Spleen (tissue), 11 donors: ENCODE measurements at regions not wholly inside any gene's neighbourhood (a gene's known extent, or its start where the extent isn't known, plus 50 kb on each side); places are given as distances from the start of the nearest gene placed in this dataset.

Experiments used
- DNase-seq: peaks from one replicate; pipeline ENCODE4 v3.0.0-alpha.2; 2020
- H3K27ac ChIP-seq, 8 donors: fragments of 200-600 bp; sonication (generic) in 7 of 8; 1 replicate in 4 of 8; 2 replicates in 4 of 8; pipeline versions ENCODE4 v1.5.0 to v1.8.0; 2016 to 2021; ENCODE audit warnings: inconsistent platforms in 4 of 8, mild to moderate bottlenecking in 4 of 8, moderate library complexity in 1 of 8
- H3K27me3 ChIP-seq, 7 donors: fragments of 200-600 bp; sonication (generic) in 6 of 7; replicated peaks in 1 of 7; 1 replicate in 4 of 7; 2 replicates in 3 of 7; pipeline versions ENCODE4 v1.5.0 to v1.8.0; 2016 to 2021; ENCODE audit warnings: inconsistent platforms in 3 of 7, mild to moderate bottlenecking in 1 of 7
- H3K36me3 ChIP-seq, 6 donors: fragments of 200-600 bp; sonication (generic) in 5 of 6; 1 replicate in 4 of 6; 2 replicates in 2 of 6; pipeline versions ENCODE4 v1.5.0 to v1.8.0; 2016 to 2021; ENCODE audit warnings: inconsistent platforms in 2 of 6
- H3K4me1 ChIP-seq, 6 donors: fragments of 200-600 bp; sonication (generic) in 5 of 6; 1 replicate in 3 of 6; 2 replicates in 3 of 6; pipeline versions ENCODE4 v1.5.0 to v1.8.0; 2016 to 2021; ENCODE audit warnings: inconsistent platforms in 3 of 6
- H3K4me3 ChIP-seq, 8 donors: fragments of 200-600 bp; sonication (generic) in 7 of 8; 1 replicate in 4 of 8; 2 replicates in 4 of 8; pipeline versions ENCODE4 v1.5.0 to v1.8.0; 2016 to 2021; ENCODE audit warnings: inconsistent platforms in 4 of 8, mild to moderate bottlenecking in 4 of 8, moderate library complexity in 2 of 8
- H3K9me3 ChIP-seq, 8 donors: fragments of 200-600 bp; sonication (generic) in 7 of 8; 1 replicate in 4 of 8; 2 replicates in 4 of 8; pipeline versions ENCODE4 v1.5.0 to v1.8.0; 2016 to 2021; ENCODE audit warnings: inconsistent platforms in 4 of 8
- POLR2A ChIP-seq, 3 donors: fragments of 450-650 bp; IDR thresholded peaks; one replicate each; pipeline ENCODE4 v1.5.1; 2017; ENCODE audit warnings: antibody characterized with exemption in 3 of 3, mild to moderate bottlenecking in 1 of 3
- POLR2AphosphoS5 ChIP-seq, 3 donors: sonication (generic); formaldehyde crosslinking; IDR thresholded peaks; one replicate each; pipeline ENCODE4 v1.5.1; 2017; ENCODE audit warnings: antibody characterized with exemption in 3 of 3
- WGBS, 5 donors: extraction: QIAGEN DNeasy Blood & Tissue Kit in 3 of 5; methylation state at CpG; one replicate each; pipeline versions ENCODE4 v1.1.5 to v1.1.7; 2013 to 2018; 5-methylcytosine and 5-hydroxymethylcytosine counted together
- intact Hi-C: fragments of 100-400 bp; cut with DNase I; formaldehyde crosslinking; loops from one replicate; pipeline ENCODE4 v1.15.0; 2023; ENCODE audit warnings: low total_unique reads
- TF ChIP-seq, protein P1 (sequence below), 11 experiments: fragments of 200-600 bp in 7 of 11; fragments of 450-650 bp in 4 of 11; sonication (generic) in 4 of 11; IDR thresholded peaks in 8 of 11; conservative IDR thresholded peaks in 3 of 11; 1 replicate in 7 of 11; 2 replicates in 4 of 11; pipeline versions ENCODE4 v1.4.0 to v1.8.0; 2016 to 2021; ENCODE audit warnings: antibody characterized with exemption in 11 of 11, inconsistent platforms in 4 of 11, mild to moderate bottlenecking in 1 of 11
- donor health status: healthy with polysubstance abuse.
- donor health status: DM: no; HTN: no; CAD: no; lungs with moderate emphysema.
- donor health status: DM: no; HTN: no; CAD: no.
- donor health status: Bipolar disorder and iron deficiency.
- donor health status: healthy.
- donor health status: DM: no; HTN: no; CAD: no.
- donor health status: DM: yes; HTN: yes; CAD: no.

DNA sequence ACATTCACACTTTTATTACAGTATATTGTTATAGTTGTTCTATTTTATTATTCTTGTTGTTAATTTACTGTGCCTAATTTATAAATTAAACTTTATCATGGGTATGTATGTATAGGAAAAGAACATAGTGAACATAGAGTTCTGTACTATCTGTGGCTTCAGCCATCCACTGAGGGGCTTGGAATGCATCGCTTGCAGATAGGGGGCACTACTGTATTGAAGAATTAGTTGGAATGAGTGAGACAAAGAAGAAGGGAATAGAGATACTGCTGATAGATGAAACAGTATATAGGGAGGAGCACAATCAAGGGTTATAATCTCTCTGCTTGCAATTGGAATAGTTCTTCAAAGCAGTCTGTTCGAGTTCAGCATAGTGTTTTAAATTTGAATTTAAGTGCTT, 432.2 kb downstream of the RAB38 start:
- DNase-seq, result no peak
- no peaks in the 10 kb centered on the region for H3K27me3 ChIP-seq
- H3K4me3 ChIP-seq, result no peak overlapping the region
- no peaks in the 10 kb centered on the region for H3K9me3 ChIP-seq
- no peak for TF ChIP-seq POLR2AphosphoS5 (IDR thresholded peaks at IDR 0.05)
- TF ChIP-seq, protein P1, sequence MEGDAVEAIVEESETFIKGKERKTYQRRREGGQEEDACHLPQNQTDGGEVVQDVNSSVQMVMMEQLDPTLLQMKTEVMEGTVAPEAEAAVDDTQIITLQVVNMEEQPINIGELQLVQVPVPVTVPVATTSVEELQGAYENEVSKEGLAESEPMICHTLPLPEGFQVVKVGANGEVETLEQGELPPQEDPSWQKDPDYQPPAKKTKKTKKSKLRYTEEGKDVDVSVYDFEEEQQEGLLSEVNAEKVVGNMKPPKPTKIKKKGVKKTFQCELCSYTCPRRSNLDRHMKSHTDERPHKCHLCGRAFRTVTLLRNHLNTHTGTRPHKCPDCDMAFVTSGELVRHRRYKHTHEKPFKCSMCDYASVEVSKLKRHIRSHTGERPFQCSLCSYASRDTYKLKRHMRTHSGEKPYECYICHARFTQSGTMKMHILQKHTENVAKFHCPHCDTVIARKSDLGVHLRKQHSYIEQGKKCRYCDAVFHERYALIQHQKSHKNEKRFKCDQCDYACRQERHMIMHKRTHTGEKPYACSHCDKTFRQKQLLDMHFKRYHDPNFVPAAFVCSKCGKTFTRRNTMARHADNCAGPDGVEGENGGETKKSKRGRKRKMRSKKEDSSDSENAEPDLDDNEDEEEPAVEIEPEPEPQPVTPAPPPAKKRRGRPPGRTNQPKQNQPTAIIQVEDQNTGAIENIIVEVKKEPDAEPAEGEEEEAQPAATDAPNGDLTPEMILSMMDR (IDR thresholded peaks at IDR 0.05 in 8 of 11, conservative IDR thresholded peaks at IDR 0.05 in 3 of 11), result no peak
- no peak for TF ChIP-seq POLR2A (IDR thresholded peaks at IDR 0.05)
- WGBS, 5 donors, result 41 to 75% (median 64%) methylated on average over 2 of the region's 2 CpGs
- no peaks in the 10 kb centered on the region for H3K36me3 ChIP-seq
- intact Hi-C loops, result no loop called here
- H3K27ac ChIP-seq, result no peak overlapping the region
- no peaks in the 10 kb centered on the region for H3K4me1 ChIP-seq

DNA sequence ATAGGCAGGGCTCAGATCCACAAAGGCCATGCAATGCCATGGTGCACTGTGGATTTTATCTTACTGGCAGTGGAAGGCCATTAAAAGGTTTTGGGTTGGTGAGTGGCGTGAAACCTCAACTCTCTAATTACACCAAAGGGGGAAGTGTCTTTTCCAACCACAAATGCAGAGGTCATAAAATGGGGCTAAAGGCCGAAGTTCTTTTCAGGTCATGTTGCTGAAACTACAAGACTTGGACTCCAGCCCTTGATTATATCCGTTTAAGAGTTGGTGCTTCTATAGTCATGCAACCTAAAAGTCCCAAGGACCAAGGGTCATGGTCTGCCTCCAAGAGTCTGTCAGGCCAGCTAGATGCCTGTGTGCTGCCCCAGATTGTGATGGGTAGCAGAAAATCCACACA, 434.3 kb downstream of the RAB38 start:
- DNase-seq, result no peak
- Histone ChIP-seq H3K27ac (no peak overlapping the region), H3K36me3 (no peaks in the 10 kb centered on the region), H3K9me3 (no peaks in the 10 kb centered on the region), H3K4me1 (no peaks in the 10 kb centered on the region), H3K4me3 (no peak overlapping the region), H3K27me3 (no peaks in the 10 kb centered on the region)
- TF ChIP-seq POLR2AphosphoS5 (IDR thresholded peaks at IDR 0.05) (no peak), POLR2A (IDR thresholded peaks at IDR 0.05) (no peak)
- TF ChIP-seq, protein P1 (IDR thresholded peaks at IDR 0.05 in 8 of 11, conservative IDR thresholded peaks at IDR 0.05 in 3 of 11), result no peak
- intact Hi-C loops, result no loop called here
- 57 to 76% (median 70%) methylated on average over 3 of the region's 3 CpGs for WGBS, 5 donors

DNA sequence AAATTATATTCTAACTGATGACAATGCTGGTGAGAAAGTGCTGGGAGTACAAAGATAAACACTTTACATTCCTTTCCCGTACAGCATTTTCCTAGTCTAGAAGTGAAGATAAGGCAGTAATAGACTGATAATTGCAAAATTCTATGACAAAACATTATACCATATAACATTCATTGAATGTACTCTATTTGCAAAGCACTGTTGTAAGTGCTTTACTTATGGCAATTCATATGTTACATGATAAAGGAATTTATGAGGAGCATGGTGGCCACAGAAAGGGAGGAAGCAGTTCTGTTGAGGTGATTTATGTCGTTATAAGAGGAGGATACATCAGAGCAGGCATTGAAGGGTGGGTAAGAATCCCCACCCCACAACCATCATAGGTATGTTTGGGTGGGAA, 434.8 kb downstream of the RAB38 start:
- intact Hi-C loops, result no loop called here
- H3K4me1 ChIP-seq, result no peaks in the 10 kb centered on the region
- WGBS, 5 donors, result 67 to 76% (median 76%) methylated on average over 2 of the region's 2 CpGs
- H3K9me3 ChIP-seq, result no peaks in the 10 kb centered on the region
- no peak for DNase-seq
- no peaks in the 10 kb centered on the region for H3K27me3 ChIP-seq
- H3K4me3 ChIP-seq, result no peak overlapping the region
- H3K36me3 ChIP-seq, result no peaks in the 10 kb centered on the region
- H3K27ac ChIP-seq, result no peak overlapping the region
- TF ChIP-seq POLR2AphosphoS5 (IDR thresholded peaks at IDR 0.05), result no peak
- TF ChIP-seq, protein P1 (IDR thresholded peaks at IDR 0.05 in 8 of 11, conservative IDR thresholded peaks at IDR 0.05 in 3 of 11), result no peak
- no peak for TF ChIP-seq POLR2A (IDR thresholded peaks at IDR 0.05)

DNA sequence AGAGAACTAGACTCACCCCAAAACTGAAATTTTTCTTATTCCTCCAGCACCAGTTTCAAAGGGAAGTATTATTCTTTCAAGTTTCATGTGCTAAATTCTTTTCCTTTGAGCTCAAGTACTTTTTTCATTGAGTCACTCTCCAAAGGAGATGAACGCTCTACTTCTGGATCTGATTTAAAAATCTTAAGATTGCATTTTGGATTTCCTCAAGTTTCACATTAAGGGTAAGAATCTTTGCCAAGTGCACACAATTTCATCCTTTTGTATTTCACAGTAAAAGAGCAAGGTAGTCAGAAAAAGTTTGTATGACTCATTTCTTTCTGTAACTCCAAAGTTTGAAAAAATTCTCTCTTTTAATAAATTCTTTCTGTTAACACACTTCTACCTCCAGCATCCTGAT, 435.5 kb downstream of the RAB38 start:
- Histone ChIP-seq H3K4me1 (no peaks in the 10 kb centered on the region), H3K9me3 (no peaks in the 10 kb centered on the region), H3K36me3 (no peaks in the 10 kb centered on the region), H3K27me3 (no peaks in the 10 kb centered on the region), H3K4me3 (no peak overlapping the region), H3K27ac (no peak overlapping the region)
- TF ChIP-seq POLR2AphosphoS5 (IDR thresholded peaks at IDR 0.05), result no peak
- WGBS, 5 donors, result 73 to 88% (median 80%) methylated on average over 1 of the region's 1 CpG
- intact Hi-C loops, result no loop called here
- no peak for DNase-seq

DNA sequence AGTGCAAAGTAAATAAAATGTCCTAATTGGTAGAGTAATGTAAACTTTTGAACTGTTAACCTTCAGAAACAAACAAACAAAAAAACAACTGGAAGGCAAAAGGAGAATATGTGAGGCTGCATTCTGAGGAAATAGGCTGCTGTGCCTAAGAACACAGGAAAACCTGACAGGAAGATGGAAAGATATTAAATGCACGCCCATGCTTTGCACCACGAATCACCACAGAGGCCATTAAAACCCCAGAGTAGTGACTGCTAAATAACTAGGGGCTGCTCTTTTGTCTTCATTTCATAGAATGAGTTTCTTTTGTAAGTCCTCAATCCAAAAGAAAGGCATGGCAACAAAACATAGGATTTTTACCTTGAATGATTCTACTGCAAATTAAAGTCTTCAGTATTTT, 436.0 kb downstream of the RAB38 start:
- WGBS, 5 donors, result 1 to 6% (median 3%) methylated on average over 2 of the region's 2 CpGs
- H3K4me1 ChIP-seq, result no peaks in the 10 kb centered on the region
- H3K9me3 ChIP-seq, result no peaks in the 10 kb centered on the region
- intact Hi-C loops, result no loop called here
- H3K4me3 ChIP-seq, result no peak overlapping the region
- no peak overlapping the region for H3K27ac ChIP-seq
- H3K36me3 ChIP-seq, result no peaks in the 10 kb centered on the region
- TF ChIP-seq, protein P1 (IDR thresholded peaks at IDR 0.05 in 8 of 11, conservative IDR thresholded peaks at IDR 0.05 in 3 of 11), result no peak
- TF ChIP-seq POLR2A (IDR thresholded peaks at IDR 0.05) (no peak), POLR2AphosphoS5 (IDR thresholded peaks at IDR 0.05) (no peak)
- no peaks in the 10 kb centered on the region for H3K27me3 ChIP-seq
- DNase-seq, result no peak
